Sigmoid colon (tissue), 4 donors: ENCODE measurements at regions not wholly inside any gene's neighbourhood (a gene's known extent, or its start where the extent isn't known, plus 50 kb on each side); places are given as distances from the start of the nearest gene placed in this dataset.

ENCODE experiments used
- CTCF ChIP-seq, 4 experiments: fragments of 450-650 bp in 3 of 4; fragments of 200-600 bp in 1 of 4; IDR thresholded peaks; one replicate each; pipeline ENCODE4 v1.5.1; 2016 to 2019; ENCODE audit warnings: antibody characterized with exemption in 4 of 4, mild to moderate bottlenecking in 3 of 4, moderate library complexity in 2 of 4
- POLR2A ChIP-seq, 2 donors: fragments of 450-650 bp; IDR thresholded peaks; one replicate each; pipeline ENCODE4 v1.6.1; 2016; ENCODE audit warnings: antibody characterized with exemption in 2 of 2, mild to moderate bottlenecking in 2 of 2, moderate library complexity in 2 of 2
- POLR2AphosphoS5 ChIP-seq, 4 donors: sonication (generic); formaldehyde crosslinking; IDR thresholded peaks; one replicate each; pipeline ENCODE4 v1.6.1; 2017; ENCODE audit warnings: antibody characterized with exemption in 4 of 4

- no peak for TF ChIP-seq CTCF (IDR thresholded peaks at IDR 0.05)
- TF ChIP-seq POLR2A (IDR thresholded peaks at IDR 0.05) = no peak
- no peak for TF ChIP-seq POLR2AphosphoS5 (IDR thresholded peaks at IDR 0.05)
These were observed 925.6 kb downstream of the SH3BGRL start for GRCh38 chrX:82127228-82128123.
